Loucy (cell line): ENCODE measurements at regions not wholly inside any gene's neighbourhood (a gene's known extent, or its start where the extent isn't known, plus 50 kb on each side); places are given as distances from the start of the nearest gene placed in this dataset.
"Not testable (repeated sequence)": the region's sequence is repeated elsewhere in the genome, so short reads cannot be mapped to it uniquely, and the experiment has no call there.

Experiments
- H2AFZ ChIP-seq: fragments of 200-600 bp; sonication (generic); 2 replicates; pipeline ENCODE4 v1.6.0; 2016; ENCODE audit warnings: antibody characterized with exemption, mild to moderate bottlenecking, low read length, moderate library complexity
- H3F3A ChIP-seq: fragments of 200-600 bp; 2 replicates; pipeline ENCODE4 v1.6.0; 2016; ENCODE audit warnings: antibody characterized with exemption, low read depth, mild to moderate bottlenecking
- H3K27me3 ChIP-seq: fragments of 200-600 bp; sonication (generic); 2 replicates; pipeline ENCODE4 v1.6.1; 2014; ENCODE audit warnings: low read length, mild to moderate bottlenecking; ENCODE audit not compliant: insufficient read depth, poor library complexity, severe bottlenecking
- H3K36me3 ChIP-seq: fragments of 200-600 bp; sonication (generic); 2 replicates; pipeline ENCODE4 v1.6.1; 2016; ENCODE audit warnings: low read length; ENCODE audit not compliant: insufficient read depth
- H3K4me1 ChIP-seq: fragments of 200-600 bp; sonication (generic); 2 replicates; pipeline ENCODE4 v1.5.1; 2014; ENCODE audit warnings: low read length, mild to moderate bottlenecking; ENCODE audit not compliant: insufficient read depth, poor library complexity, severe bottlenecking
- H3K4me2 ChIP-seq: fragments of 200-600 bp; sonication (generic); 2 replicates; pipeline ENCODE4 v1.6.0; 2014; ENCODE audit warnings: antibody characterized with exemption, low read length, low read depth, mild to moderate bottlenecking; ENCODE audit not compliant: poor library complexity, severe bottlenecking
- H3K4me3 ChIP-seq: fragments of 200-600 bp; sonication (generic); 2 replicates; pipeline ENCODE4 v1.5.1; 2014; ENCODE audit warnings: low read length, mild to moderate bottlenecking, mixed read lengths; ENCODE audit not compliant: poor library complexity, severe bottlenecking
- H3K79me2 ChIP-seq: fragments of 200-600 bp; sonication (generic); 2 replicates; pipeline ENCODE4 v1.6.1; 2014; ENCODE audit warnings: low read length; ENCODE audit not compliant: insufficient read depth
- H3K9ac ChIP-seq: fragments of 200-600 bp; sonication (generic); 2 replicates; pipeline ENCODE4 v1.6.0; 2014; ENCODE audit warnings: mild to moderate bottlenecking, low read depth, low read length, moderate library complexity; ENCODE audit not compliant: poor library complexity, severe bottlenecking
- H3K9me2 ChIP-seq: fragments of 200-600 bp; sonication (generic); replicated peaks from 2 replicates; pipeline ENCODE4 v1.6.1; 2016; ENCODE audit warnings: low read depth, low read length, mixed read lengths
- H3K9me3 ChIP-seq: fragments of 200-600 bp; sonication (generic); 2 replicates; pipeline ENCODE4 v1.6.1; 2014; ENCODE audit warnings: mild to moderate bottlenecking, antibody characterized with exemption, low read length, low read depth; ENCODE audit not compliant: insufficient read depth
- H4K20me1 ChIP-seq: fragments of 200-600 bp; sonication (generic); 2 replicates; pipeline ENCODE4 v1.6.0; 2014; ENCODE audit warnings: antibody characterized with exemption, low read length, mild to moderate bottlenecking; ENCODE audit not compliant: insufficient read depth, poor library complexity, severe bottlenecking
- CTCF ChIP-seq: fragments of 200-600 bp; sonication (generic); conservative IDR thresholded peaks from 2 replicates; pipeline ENCODE4 v1.5.1; 2014; ENCODE audit warnings: mild to moderate bottlenecking, antibody characterized with exemption, low read length
- EZH2phosphoT487 ChIP-seq: fragments of 200-600 bp; IDR thresholded peaks from 2 replicates; pipeline ENCODE4 v1.6.1; 2018; ENCODE audit warnings: antibody characterized with exemption, mild to moderate bottlenecking, moderate library complexity, borderline replicate concordance

GRCh38 chr3:22700876-22701275 lies 502.3 kb upstream of the UBE2E2 start:
- H3K9me2 ChIP-seq = no peaks in the 10 kb centered on the region
- no peaks in the 10 kb centered on the region for H3F3A ChIP-seq
- no peaks in the 10 kb centered on the region for H3K36me3 ChIP-seq
- H3K9ac ChIP-seq = no peak overlapping the region
- no peak overlapping the region for H3K4me3 ChIP-seq
- no peak overlapping the region for H2AFZ ChIP-seq
- no peaks in the 10 kb centered on the region for H3K9me3 ChIP-seq
- no peaks in the 10 kb centered on the region for H3K79me2 ChIP-seq
- H3K27me3 ChIP-seq = no peaks in the 10 kb centered on the region
- no peak for TF ChIP-seq CTCF
- no peaks in the 10 kb centered on the region for H4K20me1 ChIP-seq
- H3K4me2 ChIP-seq = no peak overlapping the region
- H3K4me1 ChIP-seq = no peaks in the 10 kb centered on the region

- Histone ChIP-seq H3K27me3 (no peaks in the 10 kb centered on the region), H3K4me3 (no peak overlapping the region), H3K9me2 (no peaks in the 10 kb centered on the region), H3K36me3 (no peaks in the 10 kb centered on the region), H3K4me1 (no peaks in the 10 kb centered on the region), H3K9ac (no peak overlapping the region), H2AFZ (no peak overlapping the region), H3K79me2 (no peaks in the 10 kb centered on the region), H4K20me1 (no peaks in the 10 kb centered on the region), H3K4me2 (no peak overlapping the region), H3K9me3 (no peaks in the 10 kb centered on the region), H3F3A (no peaks in the 10 kb centered on the region)
- no peak for TF ChIP-seq CTCF
- TF ChIP-seq EZH2phosphoT487 = no peak
These were observed 499.0 kb upstream of the UBE2E2 start for GRCh38 chr3:22704166-22704565.

GRCh38 chr3:22704571-22705354 lies 498.4 kb upstream of the UBE2E2 start:
- Histone ChIP-seq H3F3A (no peaks in the 10 kb centered on the region), H3K9ac (no peak overlapping the region), H3K4me3 (no peak overlapping the region), H3K9me2 (no peaks in the 10 kb centered on the region), H4K20me1 (no peaks in the 10 kb centered on the region), H2AFZ (no peak overlapping the region), H3K36me3 (no peaks in the 10 kb centered on the region), H3K4me1 (no peaks in the 10 kb centered on the region), H3K4me2 (no peak overlapping the region), H3K79me2 (no peaks in the 10 kb centered on the region), H3K9me3 (no peaks in the 10 kb centered on the region), H3K27me3 (no peaks in the 10 kb centered on the region)
- TF ChIP-seq CTCF (peak; percentile 40; the same call in 1 of the 2 replicates), EZH2phosphoT487 (no peak)

- not testable (repeated sequence) for H3K9ac ChIP-seq, H3K36me3 ChIP-seq, H3K4me3 ChIP-seq, H2AFZ ChIP-seq, H3K4me2 ChIP-seq, H3K9me3 ChIP-seq, H3K4me1 ChIP-seq, H4K20me1 ChIP-seq, H3K27me3 ChIP-seq, H3F3A ChIP-seq, H3K79me2 ChIP-seq, H3K9me2 ChIP-seq
These were observed 496.2 kb upstream of the UBE2E2 start for GRCh38 chr3:22706922-22707321.
